SK-N-SH treated with all-trans-retinoic acid at 6 μM for 48 hours (cell line): ENCODE measurements at regions not wholly inside any gene's neighbourhood (a gene's known extent, or its start where the extent isn't known, plus 50 kb on each side); places are given as distances from the start of the nearest gene placed in this dataset.

Experiments used
- ATAC-seq: fragments of 200-7000 bp; cut with Tn5 transposase; 3 replicates; pipeline ENCODE4 v1.9.1; 2020; ENCODE audit warnings: mild to moderate bottlenecking, moderate library complexity
- ARNTL ChIP-seq: fragments of 450-650 bp; formaldehyde crosslinking; IDR thresholded peaks from 2 replicates; pipeline ENCODE4 v1.5.0; 2020; ENCODE audit warnings: low read depth, mild to moderate bottlenecking, moderate library complexity, borderline replicate concordance
- BACH2 ChIP-seq: fragments of 250-450 bp; sonication (Bioruptor Pico); IDR thresholded peaks from 2 replicates; pipeline ENCODE4 v1.9.0; 2021; ENCODE audit warnings: mild to moderate bottlenecking, borderline replicate concordance
- CREB5 ChIP-seq: fragments of 250-450 bp; sonication (Bioruptor Pico); IDR thresholded peaks from 2 replicates; pipeline ENCODE4 v1.5.1; 2020; ENCODE audit warnings: low read depth, mild to moderate bottlenecking, moderate library complexity
- CSDC2 ChIP-seq: fragments of 250-450 bp; sonication (Bioruptor Pico); IDR thresholded peaks from 2 replicates; pipeline ENCODE4 v1.5.0; 2020; ENCODE audit warnings: mild to moderate bottlenecking, moderate library complexity
- ESRRG ChIP-seq: fragments of 250-450 bp; sonication (Bioruptor Pico); IDR thresholded peaks from 2 replicates; pipeline ENCODE4 v1.6.1; 2021; ENCODE audit warnings: mild to moderate bottlenecking
- GLIS3 ChIP-seq: fragments of 250-450 bp; sonication (Bioruptor Pico); IDR thresholded peaks from 2 replicates; pipeline ENCODE4 v1.5.0; 2020; ENCODE audit warnings: mild to moderate bottlenecking, moderate library complexity
- ISL1 ChIP-seq: fragments of 250-450 bp; sonication (Bioruptor Pico); IDR thresholded peaks from 2 replicates; pipeline ENCODE4 v2.1.2; 2022; ENCODE audit warnings: mild to moderate bottlenecking, moderate library complexity
- OSR1 ChIP-seq: fragments of 250-450 bp; sonication (Bioruptor Pico); IDR thresholded peaks from 2 replicates; pipeline ENCODE4 v1.8.0; 2022; ENCODE audit warnings: moderate library complexity, mild to moderate bottlenecking, inconsistent platforms
- PATZ1 ChIP-seq: fragments of 250-450 bp; sonication (Bioruptor Pico); IDR thresholded peaks from 2 replicates; pipeline ENCODE4 v1.8.0; 2020; ENCODE audit warnings: mild to moderate bottlenecking, moderate library complexity, borderline replicate concordance
- POU6F1 ChIP-seq: fragments of 250-450 bp; sonication (Bioruptor Pico); IDR thresholded peaks from 2 replicates; pipeline ENCODE4 v1.8.0; 2021; ENCODE audit warnings: low read depth, mild to moderate bottlenecking, moderate library complexity, borderline replicate concordance
- PPARA ChIP-seq: fragments of 250-450 bp; sonication (Bioruptor Pico); IDR thresholded peaks from 2 replicates; pipeline ENCODE4 v1.5.0; 2020; ENCODE audit warnings: mild to moderate bottlenecking, borderline replicate concordance
- SNAI2 ChIP-seq: fragments of 250-450 bp; sonication (Bioruptor Pico); IDR thresholded peaks from 2 replicates; pipeline ENCODE4 v1.5.0; 2020; ENCODE audit warnings: mild to moderate bottlenecking, moderate library complexity
- TCF4 ChIP-seq: fragments of 250-450 bp; sonication (Bioruptor Pico); IDR thresholded peaks from 2 replicates; pipeline ENCODE4 v1.8.0; 2021; ENCODE audit warnings: mild to moderate bottlenecking, moderate library complexity, borderline replicate concordance
- TOX ChIP-seq: fragments of 250-450 bp; sonication (Bioruptor Pico); IDR thresholded peaks from 2 replicates; pipeline ENCODE4 v1.8.0; 2021; ENCODE audit warnings: mild to moderate bottlenecking, moderate library complexity, borderline replicate concordance
- ZC3H10 ChIP-seq: fragments of 250-450 bp; sonication (Bioruptor Pico); IDR thresholded peaks from 2 replicates; pipeline ENCODE4 v1.5.1; 2021; ENCODE audit warnings: mild to moderate bottlenecking, moderate library complexity
- ZFP30 ChIP-seq: fragments of 450-650 bp; formaldehyde crosslinking; IDR thresholded peaks from 2 replicates; pipeline ENCODE4 v1.5.0; 2022; ENCODE audit warnings: mild to moderate bottlenecking, moderate library complexity
- ZNF565 ChIP-seq: fragments of 450-650 bp; formaldehyde crosslinking; conservative IDR thresholded peaks from 2 replicates; pipeline ENCODE4 v1.5.0; 2020; ENCODE audit warnings: low read depth, mild to moderate bottlenecking, moderate library complexity
- ZNF8 ChIP-seq: fragments of 450-650 bp; formaldehyde crosslinking; IDR thresholded peaks from 2 replicates; pipeline ENCODE4 v1.5.0; 2020; ENCODE audit warnings: mild to moderate bottlenecking, moderate library complexity
- TF ChIP-seq, protein P1 (sequence below): fragments of 250-450 bp; sonication (Bioruptor Pico); IDR thresholded peaks from 2 replicates; pipeline ENCODE4 v1.5.0; 2020; ENCODE audit warnings: mild to moderate bottlenecking, moderate library complexity
- TF ChIP-seq, protein P2 (sequence below): fragments of 250-450 bp; sonication (Bioruptor Pico); IDR thresholded peaks from 2 replicates; pipeline ENCODE4 v1.5.1; 2021; ENCODE audit warnings: mild to moderate bottlenecking, moderate library complexity

GRCh38 chr9:1198085-1198484, 147.9 kb downstream of the DMRT2 start:
- no peak for ATAC-seq
- no peak for TF ChIP-seq ZNF8 (CRISPR knock-in tag)

- TF ChIP-seq ZNF565 (CRISPR knock-in tag), result no peak
- TF ChIP-seq, protein P1, sequence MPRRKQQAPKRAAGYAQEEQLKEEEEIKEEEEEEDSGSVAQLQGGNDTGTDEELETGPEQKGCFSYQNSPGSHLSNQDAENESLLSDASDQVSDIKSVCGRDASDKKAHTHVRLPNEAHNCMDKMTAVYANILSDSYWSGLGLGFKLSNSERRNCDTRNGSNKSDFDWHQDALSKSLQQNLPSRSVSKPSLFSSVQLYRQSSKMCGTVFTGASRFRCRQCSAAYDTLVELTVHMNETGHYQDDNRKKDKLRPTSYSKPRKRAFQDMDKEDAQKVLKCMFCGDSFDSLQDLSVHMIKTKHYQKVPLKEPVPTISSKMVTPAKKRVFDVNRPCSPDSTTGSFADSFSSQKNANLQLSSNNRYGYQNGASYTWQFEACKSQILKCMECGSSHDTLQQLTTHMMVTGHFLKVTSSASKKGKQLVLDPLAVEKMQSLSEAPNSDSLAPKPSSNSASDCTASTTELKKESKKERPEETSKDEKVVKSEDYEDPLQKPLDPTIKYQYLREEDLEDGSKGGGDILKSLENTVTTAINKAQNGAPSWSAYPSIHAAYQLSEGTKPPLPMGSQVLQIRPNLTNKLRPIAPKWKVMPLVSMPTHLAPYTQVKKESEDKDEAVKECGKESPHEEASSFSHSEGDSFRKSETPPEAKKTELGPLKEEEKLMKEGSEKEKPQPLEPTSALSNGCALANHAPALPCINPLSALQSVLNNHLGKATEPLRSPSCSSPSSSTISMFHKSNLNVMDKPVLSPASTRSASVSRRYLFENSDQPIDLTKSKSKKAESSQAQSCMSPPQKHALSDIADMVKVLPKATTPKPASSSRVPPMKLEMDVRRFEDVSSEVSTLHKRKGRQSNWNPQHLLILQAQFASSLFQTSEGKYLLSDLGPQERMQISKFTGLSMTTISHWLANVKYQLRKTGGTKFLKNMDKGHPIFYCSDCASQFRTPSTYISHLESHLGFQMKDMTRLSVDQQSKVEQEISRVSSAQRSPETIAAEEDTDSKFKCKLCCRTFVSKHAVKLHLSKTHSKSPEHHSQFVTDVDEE (CRISPR knock-in tag), result no peak
- no peak for TF ChIP-seq PPARA (CRISPR knock-in tag)
- no peak for TF ChIP-seq ZC3H10
- TF ChIP-seq ISL1 (CRISPR knock-in tag), result no peak
- TF ChIP-seq TCF4 (CRISPR knock-in tag), result no peak
- no peak for TF ChIP-seq ARNTL
- TF ChIP-seq, protein P2, sequence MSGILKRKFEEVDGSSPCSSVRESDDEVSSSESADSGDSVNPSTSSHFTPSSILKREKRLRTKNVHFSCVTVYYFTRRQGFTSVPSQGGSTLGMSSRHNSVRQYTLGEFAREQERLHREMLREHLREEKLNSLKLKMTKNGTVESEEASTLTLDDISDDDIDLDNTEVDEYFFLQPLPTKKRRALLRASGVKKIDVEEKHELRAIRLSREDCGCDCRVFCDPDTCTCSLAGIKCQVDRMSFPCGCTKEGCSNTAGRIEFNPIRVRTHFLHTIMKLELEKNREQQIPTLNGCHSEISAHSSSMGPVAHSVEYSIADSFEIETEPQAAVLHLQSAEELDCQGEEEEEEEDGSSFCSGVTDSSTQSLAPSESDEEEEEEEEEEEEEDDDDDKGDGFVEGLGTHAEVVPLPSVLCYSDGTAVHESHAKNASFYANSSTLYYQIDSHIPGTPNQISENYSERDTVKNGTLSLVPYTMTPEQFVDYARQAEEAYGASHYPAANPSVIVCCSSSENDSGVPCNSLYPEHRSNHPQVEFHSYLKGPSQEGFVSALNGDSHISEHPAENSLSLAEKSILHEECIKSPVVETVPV (CRISPR knock-in tag), result no peak
- no peak for TF ChIP-seq TOX
- TF ChIP-seq ZNF8 (CRISPR knock-in tag), result no peak
- TF ChIP-seq SNAI2 (CRISPR knock-in tag), result no peak
- no peak for TF ChIP-seq POU6F1 (CRISPR knock-in tag)
- no peak for TF ChIP-seq GLIS3 (CRISPR knock-in tag)
- ATAC-seq, result no peak
Measured at GRCh38 chr9:1200847-1201251, 150.7 kb downstream of the DMRT2 start.

DNA sequence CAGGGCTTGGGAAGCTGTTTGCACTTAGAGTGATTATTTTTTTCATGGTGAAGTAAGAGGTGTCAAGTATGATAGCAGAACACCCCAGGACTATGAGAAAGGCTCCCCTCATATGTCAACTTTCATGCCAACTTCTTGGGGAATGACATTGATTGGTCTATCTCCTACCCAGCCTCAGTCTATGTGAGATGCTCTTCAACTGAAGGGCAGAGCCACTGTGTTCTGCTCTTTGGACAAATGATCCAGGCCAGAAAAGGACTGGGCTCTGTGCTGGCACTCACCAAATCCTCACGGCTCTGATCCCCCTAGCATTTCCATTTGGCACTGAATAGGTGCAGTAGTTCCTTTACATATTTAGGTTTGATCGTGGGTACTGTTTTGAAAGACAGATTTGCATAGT, 151.1 kb downstream of the DMRT2 start:
- no peak for TF ChIP-seq ZNF565 (CRISPR knock-in tag)
- TF ChIP-seq BACH2, result no peak
- TF ChIP-seq PPARA (CRISPR knock-in tag), result no peak
- no peak for TF ChIP-seq POU6F1 (CRISPR knock-in tag)
- no peak for TF ChIP-seq GLIS3 (CRISPR knock-in tag)
- TF ChIP-seq ARNTL, result no peak
- TF ChIP-seq, protein P2 (CRISPR knock-in tag), result no peak
- TF ChIP-seq SNAI2 (CRISPR knock-in tag), result no peak
- TF ChIP-seq, protein P1 (CRISPR knock-in tag), result no peak
- no peak for TF ChIP-seq OSR1 (CRISPR knock-in tag)
- no peak for TF ChIP-seq PATZ1
- TF ChIP-seq CREB5 (CRISPR knock-in tag), result no peak
- TF ChIP-seq ZNF8 (CRISPR knock-in tag), result no peak
- TF ChIP-seq TOX, result no peak
- TF ChIP-seq ZFP30 (CRISPR knock-in tag), result no peak
- no peak for TF ChIP-seq ISL1 (CRISPR knock-in tag)
- no peak for TF ChIP-seq CSDC2 (CRISPR knock-in tag)
- no peak for TF ChIP-seq ZC3H10
- no peak for TF ChIP-seq ESRRG (CRISPR knock-in tag)
- no peak for ATAC-seq
